ENCODE measurements at regions not wholly inside any gene's neighbourhood (a gene's known extent, or its start where the extent isn't known, plus 50 kb on each side); places are given as distances from the start of the nearest gene placed in this dataset.

- no peaks in the 10 kb centered on the region for H3K4me1 Mint-ChIP-seq (ENCODE audit: unreplicated experiment)
- no peak overlapping the region for H3K27ac Mint-ChIP-seq (ENCODE audit: unreplicated experiment)
- DNase-seq (ENCODE audit: low spot score): no peak
- TF ChIP-seq, protein P1, sequence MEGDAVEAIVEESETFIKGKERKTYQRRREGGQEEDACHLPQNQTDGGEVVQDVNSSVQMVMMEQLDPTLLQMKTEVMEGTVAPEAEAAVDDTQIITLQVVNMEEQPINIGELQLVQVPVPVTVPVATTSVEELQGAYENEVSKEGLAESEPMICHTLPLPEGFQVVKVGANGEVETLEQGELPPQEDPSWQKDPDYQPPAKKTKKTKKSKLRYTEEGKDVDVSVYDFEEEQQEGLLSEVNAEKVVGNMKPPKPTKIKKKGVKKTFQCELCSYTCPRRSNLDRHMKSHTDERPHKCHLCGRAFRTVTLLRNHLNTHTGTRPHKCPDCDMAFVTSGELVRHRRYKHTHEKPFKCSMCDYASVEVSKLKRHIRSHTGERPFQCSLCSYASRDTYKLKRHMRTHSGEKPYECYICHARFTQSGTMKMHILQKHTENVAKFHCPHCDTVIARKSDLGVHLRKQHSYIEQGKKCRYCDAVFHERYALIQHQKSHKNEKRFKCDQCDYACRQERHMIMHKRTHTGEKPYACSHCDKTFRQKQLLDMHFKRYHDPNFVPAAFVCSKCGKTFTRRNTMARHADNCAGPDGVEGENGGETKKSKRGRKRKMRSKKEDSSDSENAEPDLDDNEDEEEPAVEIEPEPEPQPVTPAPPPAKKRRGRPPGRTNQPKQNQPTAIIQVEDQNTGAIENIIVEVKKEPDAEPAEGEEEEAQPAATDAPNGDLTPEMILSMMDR (IDR thresholded peaks at IDR 0.05; ENCODE audit: unreplicated experiment): no peak
- H3K27me3 Mint-ChIP-seq (ENCODE audit: unreplicated experiment): no peaks in the 10 kb centered on the region
- H3K36me3 Mint-ChIP-seq (ENCODE audit: low read depth, unreplicated experiment): no peaks in the 10 kb centered on the region
- no peaks in the 10 kb centered on the region for H3K9me3 Mint-ChIP-seq (ENCODE audit: unreplicated experiment)
- H3K4me3 Mint-ChIP-seq (ENCODE audit: unreplicated experiment): no peak overlapping the region
These were observed 298.6 kb downstream of the C6orf118 start for GRCh38 chr6:165010556-165011535.

DNA sequence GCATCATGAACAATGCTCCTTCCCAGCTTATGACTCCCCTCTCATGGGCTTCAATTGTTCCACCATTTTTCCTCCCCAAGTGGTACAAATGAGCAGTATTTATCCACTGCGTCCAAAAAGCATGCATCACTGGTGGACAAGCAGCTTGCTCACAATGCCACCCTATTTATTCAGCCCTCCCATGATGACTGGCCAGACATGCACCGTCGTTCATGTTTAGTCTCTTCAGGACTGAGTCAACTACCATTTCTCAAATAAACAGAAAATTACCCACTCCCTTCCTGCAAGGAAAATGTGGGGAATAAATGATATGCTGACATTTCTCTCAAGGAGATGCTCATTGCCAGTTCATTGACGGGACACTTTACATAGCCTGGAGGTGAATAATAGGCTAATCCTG lies 300.4 kb downstream of the C6orf118 start:
- Mint-ChIP-seq H3K27me3 (ENCODE audit: unreplicated experiment) (no peaks in the 10 kb centered on the region), H3K27ac (ENCODE audit: unreplicated experiment) (no peak overlapping the region), H3K36me3 (ENCODE audit: low read depth, unreplicated experiment) (no peaks in the 10 kb centered on the region), H3K4me3 (ENCODE audit: unreplicated experiment) (no peak overlapping the region), H3K9me3 (ENCODE audit: unreplicated experiment) (no peaks in the 10 kb centered on the region), H3K4me1 (ENCODE audit: unreplicated experiment) (no peaks in the 10 kb centered on the region)
- no peak for DNase-seq (ENCODE audit: low spot score)
- TF ChIP-seq, protein P1 (IDR thresholded peaks at IDR 0.05; ENCODE audit: unreplicated experiment): no peak

- no peaks in the 10 kb centered on the region for H3K9me3 Mint-ChIP-seq (ENCODE audit: unreplicated experiment)
- DNase-seq (ENCODE audit: low spot score): no peak
- H3K27ac Mint-ChIP-seq (ENCODE audit: unreplicated experiment): no peak overlapping the region
- TF ChIP-seq, protein P1 (IDR thresholded peaks at IDR 0.05; ENCODE audit: unreplicated experiment): no peak
- H3K4me3 Mint-ChIP-seq (ENCODE audit: unreplicated experiment): no peak overlapping the region
- H3K36me3 Mint-ChIP-seq (ENCODE audit: low read depth, unreplicated experiment): no peaks in the 10 kb centered on the region
- no peaks in the 10 kb centered on the region for H3K4me1 Mint-ChIP-seq (ENCODE audit: unreplicated experiment)
- no peaks in the 10 kb centered on the region for H3K27me3 Mint-ChIP-seq (ENCODE audit: unreplicated experiment)
These were observed 306.5 kb downstream of the C6orf118 start for GRCh38 chr6:165002866-165003265.

GRCh38 chr6:165002358-165002757 lies 307.0 kb downstream of the C6orf118 start:
- Mint-ChIP-seq H3K9me3 (ENCODE audit: unreplicated experiment) (no peaks in the 10 kb centered on the region), H3K36me3 (ENCODE audit: low read depth, unreplicated experiment) (no peaks in the 10 kb centered on the region), H3K4me3 (ENCODE audit: unreplicated experiment) (no peak overlapping the region), H3K4me1 (ENCODE audit: unreplicated experiment) (no peaks in the 10 kb centered on the region), H3K27me3 (ENCODE audit: unreplicated experiment) (no peaks in the 10 kb centered on the region), H3K27ac (ENCODE audit: unreplicated experiment) (no peak overlapping the region)
- no peak for DNase-seq (ENCODE audit: low spot score)
- TF ChIP-seq, protein P1 (IDR thresholded peaks at IDR 0.05; ENCODE audit: unreplicated experiment): no peak

- Mint-ChIP-seq H3K27ac (ENCODE audit: unreplicated experiment) (no peak overlapping the region), H3K4me1 (ENCODE audit: unreplicated experiment) (no peaks in the 10 kb centered on the region), H3K9me3 (ENCODE audit: unreplicated experiment) (no peaks in the 10 kb centered on the region), H3K27me3 (ENCODE audit: unreplicated experiment) (no peaks in the 10 kb centered on the region), H3K4me3 (ENCODE audit: unreplicated experiment) (no peak overlapping the region), H3K36me3 (ENCODE audit: low read depth, unreplicated experiment) (no peaks in the 10 kb centered on the region)
- TF ChIP-seq, protein P1 (IDR thresholded peaks at IDR 0.05; ENCODE audit: unreplicated experiment): no peak
- DNase-seq (ENCODE audit: low spot score): no peak
These were observed 307.8 kb downstream of the C6orf118 start for GRCh38 chr6:165001502-165002157.
